ENCODE measurements at regions not wholly inside any gene's neighbourhood (a gene's known extent, or its start where the extent isn't known, plus 50 kb on each side); places are given as distances from the start of the nearest gene placed in this dataset.
"Not testable (repeated sequence)": the region's sequence is repeated elsewhere in the genome, so short reads cannot be mapped to it uniquely, and the experiment has no call there.

DNA sequence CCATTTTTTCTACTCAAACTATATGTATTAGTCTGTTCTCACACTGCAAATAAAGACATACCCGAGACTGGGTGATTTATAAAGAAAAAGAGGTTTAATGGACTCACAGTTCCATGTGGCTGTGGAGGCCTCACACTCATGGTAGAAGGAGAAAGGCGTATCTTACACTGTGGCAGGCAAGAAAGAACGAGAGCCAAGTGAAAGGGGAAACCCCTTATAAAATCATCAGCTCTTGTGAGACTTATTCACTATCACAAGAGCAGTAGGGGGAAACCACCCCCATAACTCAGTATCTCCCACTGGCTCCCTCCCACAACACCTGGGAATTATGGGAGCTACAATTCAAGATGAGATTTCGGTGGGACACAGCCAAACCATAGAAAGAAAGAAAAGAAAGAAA lies 266.3 kb upstream of the TLE3 start:
- TF ChIP-seq, protein P1, sequence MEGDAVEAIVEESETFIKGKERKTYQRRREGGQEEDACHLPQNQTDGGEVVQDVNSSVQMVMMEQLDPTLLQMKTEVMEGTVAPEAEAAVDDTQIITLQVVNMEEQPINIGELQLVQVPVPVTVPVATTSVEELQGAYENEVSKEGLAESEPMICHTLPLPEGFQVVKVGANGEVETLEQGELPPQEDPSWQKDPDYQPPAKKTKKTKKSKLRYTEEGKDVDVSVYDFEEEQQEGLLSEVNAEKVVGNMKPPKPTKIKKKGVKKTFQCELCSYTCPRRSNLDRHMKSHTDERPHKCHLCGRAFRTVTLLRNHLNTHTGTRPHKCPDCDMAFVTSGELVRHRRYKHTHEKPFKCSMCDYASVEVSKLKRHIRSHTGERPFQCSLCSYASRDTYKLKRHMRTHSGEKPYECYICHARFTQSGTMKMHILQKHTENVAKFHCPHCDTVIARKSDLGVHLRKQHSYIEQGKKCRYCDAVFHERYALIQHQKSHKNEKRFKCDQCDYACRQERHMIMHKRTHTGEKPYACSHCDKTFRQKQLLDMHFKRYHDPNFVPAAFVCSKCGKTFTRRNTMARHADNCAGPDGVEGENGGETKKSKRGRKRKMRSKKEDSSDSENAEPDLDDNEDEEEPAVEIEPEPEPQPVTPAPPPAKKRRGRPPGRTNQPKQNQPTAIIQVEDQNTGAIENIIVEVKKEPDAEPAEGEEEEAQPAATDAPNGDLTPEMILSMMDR (IDR thresholded peaks at IDR 0.05), result not testable (repeated sequence)
- not testable (repeated sequence) for TF ChIP-seq POLR2A (IDR thresholded peaks at IDR 0.05)
